HepG2 (cell line): ENCODE measurements at regions not wholly inside any gene's neighbourhood (a gene's known extent, or its start where the extent isn't known, plus 50 kb on each side); places are given as distances from the start of the nearest gene placed in this dataset.

ENCODE experiments used
- ATAC-seq: fragments of 200-7000 bp; cut with Tn5 transposase; 3 replicates; pipeline ENCODE4 v1.9.1; 2020; ENCODE audit warnings: mild to moderate bottlenecking, moderate library complexity
- BruUV-seq: library from RNA; stranded (reverse); fragments of 400-500 nt; replicated peaks from 2 replicates; lab custom pipeline; 2021; lab: Mats Ljungman, UMichigan
- CTCF ChIA-PET: fragments of 300-600 bp; formaldehyde crosslinking; extraction: SDS; loops from one replicate; lab custom pipeline; 2021; ENCODE audit warnings: low total read pairs, inconsistent platforms, low intra/inter-chr PET ratio; lab: Yijun Ruan, JAX
- POLR2A ChIA-PET: fragments of 350-600 bp; sonication (Branson Sonifier 250); formaldehyde crosslinking; loops from one replicate; lab custom pipeline; 2020; ENCODE audit warnings: antibody characterized with exemption, inconsistent platforms; lab: Yijun Ruan, JAX
- DNase-seq: peaks from one replicate; pipeline ENCODE4 v3.0.0-alpha.2; 2015; ENCODE audit warnings: low spot score
- FAIRE-seq: peaks from 3 replicates; lab custom pipeline; 2011; peaks lifted over from hg19 to GRCh38; lab: Jason Lieb, UNC
- H2AFZ ChIP-seq: one replicate; pipeline ENCODE4 v1.6.1; 2011; ENCODE audit warnings: low read length, inconsistent platforms
- H3K27ac ChIP-seq: fragments of 300-600 bp; 3 replicates; pipeline ENCODE4 v1.8.0; 2011; ENCODE audit warnings: mixed run types, mild to moderate bottlenecking, mixed read lengths, low read length, inconsistent platforms; ENCODE audit not compliant: insufficient read depth; ENCODE audit errors: extremely low read length
- H3K27me3 ChIP-seq, 2 experiments: fragments of 200-600 bp in 1 of 2; 2 replicates in 1 of 2; 3 replicates in 1 of 2; pipeline versions ENCODE4 v1.6.0 to v1.8.0; 2011; ENCODE audit warnings: low read length in 2 of 2, mild to moderate bottlenecking in 2 of 2, moderate library complexity in 2 of 2, inconsistent platforms in 1 of 2; ENCODE audit not compliant: insufficient read depth in 2 of 2, control insufficient read depth in 1 of 2
- H3K36me3 ChIP-seq, 2 experiments: fragments of 200-600 bp in 1 of 2; replicated peaks in 1 of 2; 2 replicates in 1 of 2; 3 replicates in 1 of 2; pipeline versions ENCODE4 v1.5.1 to v1.8.0; 2011; ENCODE audit warnings: low read length in 2 of 2, inconsistent platforms in 1 of 2; ENCODE audit not compliant: insufficient read depth in 2 of 2, control insufficient read depth in 1 of 2
- H3K4me1 ChIP-seq: 2 replicates; pipeline ENCODE4 v1.5.1; 2012; ENCODE audit warnings: low read length, inconsistent platforms; ENCODE audit not compliant: insufficient read depth
- H3K4me2 ChIP-seq: 2 replicates; pipeline ENCODE4 v1.6.0; 2011; ENCODE audit warnings: low read depth, low read length, inconsistent platforms
- H3K4me3 ChIP-seq, 3 experiments: fragments of 200-600 bp in 1 of 3; sonication (generic), shearing (Covaris generic) in 1 of 3; replicated peaks in 1 of 3; 2 replicates each; pipeline ENCODE4 v1.5.1; 2011 to 2016; ENCODE audit warnings: low read length in 3 of 3, inconsistent platforms in 2 of 3, low read depth in 2 of 3, mild to moderate bottlenecking in 2 of 3, control low read depth in 1 of 3, mixed read lengths in 1 of 3; ENCODE audit not compliant: insufficient read depth in 1 of 3
- H3K79me2 ChIP-seq: one replicate; pipeline ENCODE4 v1.6.1; 2011; ENCODE audit warnings: low read length, inconsistent platforms; ENCODE audit not compliant: insufficient read depth
- H3K9ac ChIP-seq: 2 replicates; pipeline ENCODE4 v1.6.0; 2011; ENCODE audit warnings: mild to moderate bottlenecking, low read depth, low read length, inconsistent platforms; ENCODE audit not compliant: insufficient read depth
- H3K9me3 ChIP-seq: 2 replicates; pipeline ENCODE4 v1.5.1; 2012; ENCODE audit warnings: mild to moderate bottlenecking, low read length
- H4K20me1 ChIP-seq: 2 replicates; pipeline ENCODE4 v1.6.0; 2011; ENCODE audit warnings: inconsistent platforms, mild to moderate bottlenecking, low read length, moderate library complexity; ENCODE audit not compliant: insufficient read depth
- CREBL2 ChIP-seq: sonication (generic); formaldehyde crosslinking; IDR thresholded peaks from 2 replicates; pipeline ENCODE4 v1.8.1; 2023; ENCODE audit warnings: missing genetic modification reagents, mild to moderate bottlenecking, borderline replicate concordance
- GFI1 ChIP-seq: sonication (generic); formaldehyde crosslinking; IDR thresholded peaks from 2 replicates; pipeline ENCODE4 v1.5.0; 2020; ENCODE audit warnings: missing genetic modification reagents, mild to moderate bottlenecking, borderline replicate concordance
- HNRNPUL1 ChIP-seq: fragments of 200-400 bp; formaldehyde crosslinking; IDR thresholded peaks from 2 replicates; pipeline ENCODE4 v1.6.1; 2017; ENCODE audit warnings: low read depth, mild to moderate bottlenecking, low read length, moderate library complexity
- MAX ChIP-seq: IDR thresholded peaks from 2 replicates; pipeline ENCODE4 v1.6.1; 2012; ENCODE audit warnings: inconsistent platforms
- MEIS1 ChIP-seq: sonication (generic); formaldehyde crosslinking; IDR thresholded peaks from 2 replicates; pipeline ENCODE4 v1.9.0; 2021; ENCODE audit warnings: mild to moderate bottlenecking, missing genetic modification reagents, moderate library complexity, borderline replicate concordance
- MIER2 ChIP-seq: IDR thresholded peaks from 2 replicates; pipeline ENCODE4 v1.6.1; 2016; ENCODE audit warnings: missing biosample characterization, missing genetic modification reagents
- NCOA5 ChIP-seq: sonication (generic); formaldehyde crosslinking; IDR thresholded peaks from 2 replicates; pipeline ENCODE4 v1.4.0; 2020; ENCODE audit warnings: missing genetic modification reagents
- NR2C2 ChIP-seq: sonication (generic); formaldehyde crosslinking; IDR thresholded peaks from 2 replicates; pipeline ENCODE4 v1.4.0; 2020; ENCODE audit warnings: missing genetic modification reagents, mild to moderate bottlenecking, moderate library complexity, borderline replicate concordance
- PAWR ChIP-seq: sonication (generic); formaldehyde crosslinking; IDR thresholded peaks from 2 replicates; pipeline ENCODE4 v1.4.0; 2020; ENCODE audit warnings: missing genetic modification reagents, mild to moderate bottlenecking, borderline replicate concordance
- PAXIP1 ChIP-seq: sonication (generic); formaldehyde crosslinking; conservative IDR thresholded peaks from 2 replicates; pipeline ENCODE4 v1.4.0; 2020; ENCODE audit warnings: mild to moderate bottlenecking, missing genetic modification reagents, moderate library complexity
- RARG ChIP-seq: sonication (generic); formaldehyde crosslinking; IDR thresholded peaks from 2 replicates; pipeline ENCODE4 v1.4.0; 2020; ENCODE audit warnings: low read depth, mild to moderate bottlenecking, missing genetic modification reagents
- SCMH1 ChIP-seq: sonication (generic); formaldehyde crosslinking; IDR thresholded peaks from 2 replicates; pipeline ENCODE4 v1.9.0; 2021; ENCODE audit warnings: missing genetic modification reagents, mild to moderate bottlenecking, borderline replicate concordance
- SMARCC2 ChIP-seq: fragments of 450-650 bp; IDR thresholded peaks from 2 replicates; pipeline ENCODE4 v1.6.1; 2017; ENCODE audit warnings: antibody characterized with exemption, mild to moderate bottlenecking
- SMC3 ChIP-seq: IDR thresholded peaks from 2 replicates; pipeline ENCODE4 v1.6.1; 2011; ENCODE audit warnings: low read length, improper control_type of control experiment
- ZNF558 ChIP-seq: sonication (generic); formaldehyde crosslinking; IDR thresholded peaks from 2 replicates; pipeline ENCODE4 v1.9.0; 2022; ENCODE audit warnings: mild to moderate bottlenecking, missing genetic modification reagents, borderline replicate concordance
- ZNF614 ChIP-seq: IDR thresholded peaks from 2 replicates; pipeline ENCODE4 v1.6.1; 2018; ENCODE audit warnings: missing biosample characterization, missing genetic modification reagents, inconsistent platforms, borderline replicate concordance
- ZNF841 ChIP-seq: sonication (generic); formaldehyde crosslinking; IDR thresholded peaks from 2 replicates; pipeline ENCODE4 v1.8.1; 2023; ENCODE audit warnings: missing genetic modification reagents, borderline replicate concordance
- WGBS: methylation state at CpG from one replicate; pipeline ENCODE4 v1.1.6; 2017; ENCODE audit warnings: low lambda C conversion rate; 5-methylcytosine and 5-hydroxymethylcytosine counted together
- in situ Hi-C: cut with HindIII; loops from 2 replicates; pipeline ENCODE4 v1.10.0; 2017; ENCODE audit warnings: low pct_unique_long_range_greater_than_20kb; ENCODE audit not compliant: extremely low pct_ligation_motif_present
- intact Hi-C: fragments of 100-400 bp; cut with micrococcal nuclease; formaldehyde crosslinking; loops from one replicate; pipeline ENCODE4 v1.10.0; 2022; ENCODE audit not compliant: unreplicated experiment

DNA sequence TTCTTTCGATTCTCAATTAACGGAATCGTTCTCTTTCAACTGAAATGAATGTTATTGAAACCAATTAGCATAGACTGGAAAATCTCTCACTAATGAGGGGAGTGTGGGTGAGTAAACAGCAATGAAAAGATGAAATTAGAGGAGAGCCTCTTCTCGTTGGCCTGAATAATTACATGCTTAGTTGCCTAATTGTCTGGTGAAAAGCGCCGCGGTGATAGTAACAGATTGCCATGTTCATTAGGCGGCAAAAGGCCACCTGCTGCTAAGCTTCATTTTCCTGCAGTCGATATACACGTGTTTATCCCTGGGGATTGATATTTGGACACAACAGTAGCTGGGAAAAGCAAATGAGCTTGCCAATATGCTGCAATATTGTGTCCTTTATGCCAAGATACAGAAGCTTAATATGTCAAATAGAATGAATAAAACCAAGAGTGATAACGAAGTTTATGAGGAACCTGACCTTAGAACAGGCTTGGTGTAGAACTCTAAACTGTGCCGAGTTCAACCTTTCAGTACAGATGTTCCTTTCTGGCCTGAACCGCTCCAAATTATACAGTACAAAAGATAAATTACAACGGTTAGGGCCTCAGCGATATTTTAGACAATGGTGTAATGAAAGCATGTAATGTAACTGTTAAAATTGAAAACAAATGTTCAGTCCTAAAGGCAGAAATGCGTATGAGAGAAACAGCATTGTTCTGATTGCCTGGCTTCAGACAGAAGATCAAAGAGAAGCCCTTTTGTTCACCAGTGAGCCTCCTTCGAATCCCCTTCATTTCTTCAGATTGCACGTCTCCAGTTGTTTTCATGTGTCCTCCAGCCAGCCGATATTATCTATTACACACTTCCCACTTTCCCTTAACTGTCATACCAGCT, 185.2 kb downstream of the SHOX2 start:
- TF ChIP-seq SMC3 = no peak
- TF ChIP-seq MEIS1 (CRISPR knock-in tag) = no peak
- no peak for TF ChIP-seq RARG (CRISPR knock-in tag)
- TF ChIP-seq ZNF614 (CRISPR knock-in tag) = no peak
- TF ChIP-seq GFI1 (CRISPR knock-in tag) = no peak
- no peak for TF ChIP-seq MIER2 (CRISPR knock-in tag)
- TF ChIP-seq HNRNPUL1 = no peak
- TF ChIP-seq PAWR = no peak
- TF ChIP-seq CREBL2 = no peak
- no peak for TF ChIP-seq ZNF558 (CRISPR knock-in tag)
- TF ChIP-seq NR2C2 (CRISPR knock-in tag) = no peak
- TF ChIP-seq MAX = no peak
- no peak for TF ChIP-seq SCMH1 (CRISPR knock-in tag)
- no peak for TF ChIP-seq ZNF841 (CRISPR knock-in tag)
- TF ChIP-seq SMARCC2 = no peak
- TF ChIP-seq PAXIP1 (CRISPR knock-in tag) = no peak
- no peak for TF ChIP-seq NCOA5
- Histone ChIP-seq H3K27me3 (0 out of 5 replicates have a peak, but pooled peaks cover 0 to 9% of the 10 kb centered on the region in 2 experiments), H4K20me1 (no peaks in the 10 kb centered on the region), H3K4me1 (no peaks in the 10 kb centered on the region), H3K9me3 (no peaks in the 10 kb centered on the region), H3K9ac (no peak overlapping the region), H3K36me3 (no peaks in the 10 kb centered on the region), H3K79me2 (no peaks in the 10 kb centered on the region), H3K4me3 (no peak overlapping the region), H2AFZ (no peak overlapping the region), H3K4me2 (no peak overlapping the region), H3K27ac (no peak overlapping the region)
- FAIRE-seq = no peak
- ChIA-PET POLR2A (no interaction called here), CTCF (no interaction called here)
- intact Hi-C loops (no loop called here), in situ Hi-C loops (no loop called here)
- no peak for ATAC-seq
- no TSS peak for BruUV-seq
- DNase-seq = no peak
- WGBS = 38% methylated on average over 19 of the region's 19 CpGs
